Hypothalamus (tissue), 51 donors: ENCODE measurements at regions not wholly inside any gene's neighbourhood (a gene's known extent, or its start where the extent isn't known, plus 50 kb on each side); places are given as distances from the start of the nearest gene placed in this dataset.
A peak's percentile ranks its signal among the peaks of the same experiment; 100 is the strongest.
"Not testable (repeated sequence)": the region's sequence is repeated elsewhere in the genome, so short reads cannot be mapped to it uniquely, and the experiment has no call there.

Experiments used
- DNase-seq, 51 donors: peaks; one replicate each; lab custom pipeline; 2025; lab: John Stamatoyannopoulos, UW

DNA sequence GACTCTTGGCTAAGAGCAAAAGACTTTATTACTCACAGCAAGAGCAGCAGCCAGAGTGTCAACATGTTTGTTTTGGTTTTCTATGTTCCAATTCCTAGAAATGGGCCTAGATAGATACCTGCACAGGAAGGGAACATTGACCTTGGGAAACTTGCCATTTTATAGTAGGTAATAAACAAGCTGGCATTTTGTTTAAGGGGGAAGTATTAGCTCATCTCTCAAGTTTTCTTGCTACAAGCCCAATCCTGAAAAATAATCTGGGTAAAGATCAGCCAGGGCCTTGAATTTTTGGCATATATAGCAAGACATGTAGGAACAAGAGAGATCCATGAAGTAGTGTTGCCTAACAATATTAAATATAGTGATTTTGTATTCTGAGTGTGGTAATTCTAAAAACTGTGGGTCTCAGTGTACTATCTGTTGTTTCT lies 51.4 kb upstream of the RGL1 start:
- DNase-seq = no peak

DNA sequence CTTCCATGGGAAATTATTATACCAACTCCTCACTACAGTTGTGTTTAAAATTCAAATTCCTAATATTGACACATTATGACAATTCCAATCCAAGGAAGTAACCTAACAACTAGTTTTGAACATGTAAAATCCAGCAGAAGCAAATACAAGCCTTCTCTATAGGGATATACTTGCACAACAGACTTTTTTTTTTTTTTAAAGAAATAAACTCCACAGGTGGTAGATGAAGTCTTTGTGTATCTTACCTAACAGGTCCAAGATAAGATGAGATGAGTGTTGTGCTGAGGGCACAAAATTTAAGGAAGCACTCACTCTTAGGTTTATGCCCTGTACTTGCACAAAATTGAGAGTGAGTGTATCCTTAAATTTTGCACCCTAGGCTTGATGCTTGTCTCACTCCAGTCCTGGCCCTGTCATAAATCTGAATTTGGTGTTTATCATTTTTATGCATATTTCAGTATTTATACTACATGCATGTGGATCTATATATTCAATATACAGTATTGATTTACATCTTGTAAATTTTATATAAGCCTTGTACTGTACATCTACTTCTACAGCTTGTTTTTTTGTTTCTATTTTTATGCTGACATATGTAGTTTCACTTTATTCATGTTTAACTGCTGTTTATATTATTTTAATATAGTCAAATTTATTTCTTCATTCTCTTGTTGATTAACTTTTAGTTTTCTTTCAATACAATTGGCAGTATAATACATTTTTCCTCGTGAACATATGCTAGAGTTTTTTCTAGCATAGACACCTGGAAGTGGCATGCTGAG lies 60.6 kb upstream of the RGL1 start:
- DNase-seq = no peak

DNA sequence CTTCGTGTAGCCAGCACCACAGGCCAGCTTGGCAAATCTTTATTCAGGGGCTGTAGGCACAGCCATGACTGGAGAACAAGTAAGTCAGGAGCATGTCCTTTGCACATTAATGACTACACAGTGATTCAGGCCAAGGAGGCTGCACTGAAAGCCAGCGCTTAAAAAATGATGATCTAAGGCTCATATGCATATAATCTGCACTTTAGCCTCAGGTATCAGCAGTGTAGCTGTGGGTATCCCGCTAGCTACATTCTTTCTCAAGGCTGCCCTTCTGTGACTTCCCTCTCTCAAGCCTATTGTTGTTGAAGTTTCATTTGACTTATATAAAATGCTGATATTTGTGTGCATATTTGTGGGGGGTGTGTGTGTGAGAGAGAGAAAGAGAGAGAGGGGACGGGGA lies 62.6 kb upstream of the RGL1 start:
- DNase-seq = no peak

DNA sequence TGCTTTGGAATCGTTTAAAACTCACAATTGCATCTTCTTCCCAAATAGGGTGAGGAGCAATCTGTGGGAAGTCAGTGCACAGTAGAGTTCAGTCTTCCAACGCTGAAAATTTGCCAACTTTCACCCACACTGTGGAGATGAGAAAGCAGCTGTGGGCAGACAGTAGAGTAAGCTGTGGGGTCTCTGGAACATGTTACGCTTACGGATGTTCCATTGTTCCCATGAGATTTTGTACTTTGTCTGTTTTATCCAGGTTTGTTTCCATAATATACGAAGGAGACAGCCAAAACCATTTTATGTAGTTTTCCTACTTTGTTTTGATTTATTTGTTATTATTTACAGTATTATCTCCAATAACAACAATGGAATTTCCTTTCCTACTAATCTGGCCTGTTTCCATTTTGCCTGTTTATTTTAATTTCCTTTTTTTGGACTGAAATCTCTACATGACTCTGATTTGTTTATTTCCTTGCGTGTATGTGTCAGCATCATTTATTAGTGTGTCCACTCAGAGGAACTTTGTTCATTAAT lies 65.1 kb upstream of the RGL1 start:
- DNase-seq = no peak

DNA sequence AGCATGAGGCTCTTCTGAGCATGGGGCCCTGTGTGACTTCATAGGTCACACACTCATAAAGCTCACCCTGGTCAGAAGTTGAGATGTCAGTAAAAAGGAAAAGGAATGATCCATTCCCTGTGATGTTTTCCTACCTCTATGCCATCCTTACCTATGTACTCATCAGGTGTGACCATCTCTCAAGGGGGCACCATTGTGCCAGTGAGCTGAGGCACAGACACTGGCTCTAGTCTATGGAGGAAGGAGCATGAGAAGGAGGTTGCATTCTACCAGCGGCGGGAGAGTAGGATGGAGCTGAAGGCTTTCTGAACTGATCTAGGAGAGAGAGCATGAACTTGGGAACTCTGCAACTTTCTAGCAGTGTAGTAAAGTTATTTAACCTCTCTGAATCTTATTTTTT lies 65.8 kb upstream of the RGL1 start:
- DNase-seq = no peak

DNA sequence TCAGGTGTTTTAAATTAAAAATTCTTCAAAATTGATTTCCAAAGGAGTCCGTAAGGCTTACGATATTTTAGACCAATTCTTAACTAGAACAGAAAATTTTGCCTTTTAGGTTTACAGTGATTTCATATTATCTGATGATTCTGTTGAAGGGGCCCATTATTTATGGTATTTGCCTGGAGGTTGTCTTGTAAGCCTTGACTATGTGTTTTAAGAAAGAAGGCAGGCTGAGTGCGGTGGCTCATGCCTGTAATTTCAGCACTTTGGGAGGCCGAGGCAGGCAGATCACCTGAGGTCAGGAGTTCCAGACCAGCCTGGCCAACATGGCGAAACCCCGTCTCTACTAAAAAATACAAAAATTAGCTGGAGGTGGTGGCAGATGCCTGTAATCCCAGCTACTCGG lies 67.0 kb upstream of the RGL1 start:
- not testable (repeated sequence) for DNase-seq

DNA sequence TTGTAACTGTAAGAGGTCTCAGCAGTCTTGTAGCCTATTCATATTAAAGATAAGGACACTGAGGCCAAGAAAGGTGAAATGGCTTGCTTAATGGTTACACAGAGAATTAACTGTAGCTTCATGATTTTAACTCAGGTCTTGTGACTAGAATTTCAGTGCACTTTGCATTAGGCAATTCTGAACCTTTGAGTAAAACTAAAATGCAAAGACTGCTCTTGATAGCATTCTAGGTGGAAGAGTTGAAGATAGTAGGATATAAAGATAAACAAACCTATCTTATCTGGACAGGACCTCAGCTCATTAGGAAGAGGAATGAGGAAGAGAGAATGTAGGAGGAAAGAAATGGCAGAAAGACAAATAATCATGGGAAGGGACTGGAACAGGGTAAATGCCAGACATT lies 68.6 kb upstream of the RGL1 start:
- DNase-seq = no peak

DNA sequence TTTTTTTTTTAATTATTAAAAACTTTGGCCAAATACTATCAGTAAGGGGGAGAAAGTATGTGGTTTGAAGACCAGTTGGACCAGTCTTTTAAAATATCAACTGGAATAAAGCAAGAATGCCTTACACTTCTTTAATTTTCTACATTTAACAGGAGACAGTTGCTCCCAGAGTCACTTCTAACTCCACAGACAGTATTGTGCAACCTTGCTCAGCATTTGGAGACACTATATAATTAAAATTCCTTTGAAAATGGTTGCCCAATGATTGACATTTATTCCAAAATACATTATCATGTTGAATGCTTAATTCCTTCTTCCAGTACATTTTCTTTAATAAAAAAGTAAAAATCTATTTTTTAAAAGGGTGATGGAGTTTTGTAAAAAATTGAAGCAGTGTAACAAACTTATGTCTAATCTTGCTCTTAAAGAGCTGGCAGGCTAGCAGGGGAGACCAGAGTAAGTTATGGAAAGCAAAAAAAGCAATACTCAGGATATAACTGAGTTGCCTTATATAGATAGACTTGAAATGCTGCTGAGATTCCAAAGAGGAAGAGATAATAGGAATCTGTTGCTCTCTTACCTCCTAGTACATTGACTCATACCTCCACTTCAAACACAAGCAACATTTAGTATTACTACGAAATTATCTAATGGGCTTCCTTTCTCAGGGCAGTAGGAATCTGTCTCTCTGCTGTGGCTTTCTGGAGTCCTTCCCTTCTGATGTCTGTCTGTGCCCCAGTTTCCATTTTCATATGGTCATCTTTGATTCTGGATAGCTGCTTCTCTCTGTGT lies 69.7 kb upstream of the RGL1 start:
- no peak for DNase-seq

DNA sequence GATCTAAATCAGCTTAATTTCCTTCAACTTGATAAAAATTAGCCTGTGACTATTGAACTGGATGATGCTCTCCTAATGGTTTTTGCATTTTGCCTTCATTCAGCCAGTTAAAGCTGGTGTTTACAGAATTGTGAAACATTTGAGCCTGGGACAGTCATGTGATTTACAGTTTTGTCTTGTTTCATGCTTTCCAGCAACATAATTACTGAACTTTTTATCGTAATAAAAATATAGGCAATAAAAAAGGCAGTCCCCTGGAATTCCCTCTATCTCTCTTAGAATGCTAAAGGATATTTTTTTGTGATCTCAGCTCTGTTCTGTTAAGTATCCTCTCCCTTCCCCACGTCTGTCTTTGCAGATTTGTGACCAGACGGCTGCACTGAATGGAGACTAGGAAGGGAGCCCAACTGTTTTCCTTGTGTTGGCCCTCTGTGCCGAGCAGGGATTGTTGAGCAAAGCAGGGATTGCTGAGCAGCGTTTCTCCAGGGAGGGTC lies 70.3 kb upstream of the RGL1 start:
- peak in 26 of 51 donors; percentile 2 to 60 (median 22) for DNase-seq

DNA sequence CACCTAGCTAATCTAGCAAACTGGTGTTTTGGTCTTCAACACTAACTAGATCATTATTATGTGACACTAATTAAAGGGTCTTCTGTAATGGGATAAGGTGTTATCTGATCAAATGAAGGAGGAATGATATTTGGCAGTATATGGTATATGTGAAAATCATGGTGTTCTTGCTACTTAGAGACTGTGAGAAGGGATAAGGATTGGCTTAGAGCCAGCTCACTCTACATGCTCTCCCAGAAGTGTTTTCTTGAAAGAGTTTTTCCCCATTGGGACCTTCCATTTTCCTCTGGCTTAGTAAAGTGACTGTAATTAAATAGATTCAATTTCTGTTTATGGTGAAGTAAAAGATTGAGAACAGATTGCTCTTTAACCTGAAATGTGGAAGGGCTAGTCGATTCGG lies 71.2 kb upstream of the RGL1 start:
- DNase-seq = no peak

DNA sequence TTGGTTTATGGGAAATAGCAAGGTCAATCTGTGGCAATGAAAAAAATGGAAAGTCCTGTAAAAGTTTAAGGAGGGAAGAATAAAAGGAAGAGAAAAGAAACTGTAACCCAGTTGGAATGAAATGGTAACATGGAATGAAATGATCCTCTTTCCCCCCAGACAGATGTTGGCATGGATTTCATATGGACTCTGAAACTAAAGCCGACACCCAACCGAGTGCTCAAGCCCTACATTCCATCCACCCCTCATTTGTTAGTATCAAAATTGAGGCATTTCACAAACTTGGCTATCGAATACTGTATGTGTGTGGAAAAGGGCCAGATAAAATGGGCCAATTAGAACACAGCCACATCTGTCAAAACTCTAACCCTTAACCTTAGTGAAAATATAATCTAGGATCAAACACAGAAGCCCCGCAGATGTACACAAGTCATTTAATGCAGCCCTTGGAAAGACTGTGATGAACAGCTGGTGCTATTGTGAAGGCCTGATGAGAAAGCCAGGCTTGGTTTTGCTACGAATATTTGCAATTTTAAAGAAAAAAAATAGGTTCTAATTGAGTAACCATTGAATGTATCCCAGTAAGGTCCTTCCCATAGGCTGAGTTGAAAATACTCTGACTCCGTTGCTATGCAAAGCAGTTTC lies 72.6 kb upstream of the RGL1 start:
- no peak for DNase-seq

DNA sequence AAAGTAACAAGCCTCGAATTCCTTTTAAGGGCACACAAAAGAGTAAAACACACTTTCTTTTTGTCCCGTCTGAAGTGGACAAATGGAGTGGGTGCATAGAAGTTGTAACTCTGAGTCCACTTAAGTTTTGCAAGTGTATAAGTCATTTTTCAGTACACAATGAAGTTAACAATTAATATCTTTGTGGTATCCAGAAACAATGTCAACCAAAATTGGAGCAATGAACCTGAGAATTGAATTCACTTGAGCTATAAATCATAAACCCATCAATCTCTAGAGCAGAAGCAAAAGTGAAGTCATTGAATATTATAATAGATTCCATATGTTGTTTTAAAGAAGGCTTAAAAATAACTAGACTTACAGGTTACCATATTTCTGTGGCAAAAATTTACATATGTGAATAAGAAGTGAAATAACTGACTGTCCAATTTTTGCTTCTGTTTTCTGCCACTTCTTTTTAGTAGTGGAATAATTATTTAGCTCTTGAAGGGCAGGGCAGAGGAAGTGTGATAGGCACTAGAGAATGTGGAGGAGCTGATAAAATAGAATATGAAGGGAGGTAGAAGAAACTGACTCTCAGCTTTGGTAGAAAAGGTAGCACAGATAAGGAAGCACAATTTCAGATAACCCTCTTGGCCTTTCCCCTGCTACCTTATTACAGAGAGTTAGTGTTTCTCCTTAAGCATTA lies 73.9 kb upstream of the RGL1 start:
- no peak for DNase-seq

DNA sequence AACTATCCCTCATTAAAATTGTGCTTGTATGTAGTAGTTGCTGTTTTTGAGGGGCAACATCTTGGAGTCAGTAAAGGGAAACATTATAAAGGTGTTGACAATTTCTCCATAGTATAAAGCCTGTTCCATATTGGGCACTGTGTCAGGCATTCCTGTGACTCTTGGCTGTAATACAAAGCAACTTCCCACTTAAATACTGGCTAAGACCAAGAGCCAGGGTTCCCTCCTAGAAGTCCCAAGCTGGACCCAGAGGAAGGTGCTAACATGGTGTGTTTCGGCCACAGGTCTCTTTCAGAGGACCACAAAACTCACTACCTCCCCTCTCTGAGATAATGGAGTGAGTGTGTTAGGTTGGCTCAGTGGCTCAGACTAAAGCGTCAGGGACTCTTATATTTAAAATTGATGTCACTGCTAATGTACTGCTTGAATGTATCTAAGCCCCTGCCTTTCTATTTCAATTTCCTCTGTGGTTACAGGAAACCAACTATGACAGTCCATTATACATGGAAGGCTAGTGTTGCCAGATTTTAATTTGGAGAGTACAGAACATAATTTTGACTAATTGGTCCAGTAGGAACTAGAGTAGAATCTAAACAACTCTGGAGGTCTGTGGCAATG lies 74.7 kb upstream of the RGL1 start:
- no peak for DNase-seq

DNA sequence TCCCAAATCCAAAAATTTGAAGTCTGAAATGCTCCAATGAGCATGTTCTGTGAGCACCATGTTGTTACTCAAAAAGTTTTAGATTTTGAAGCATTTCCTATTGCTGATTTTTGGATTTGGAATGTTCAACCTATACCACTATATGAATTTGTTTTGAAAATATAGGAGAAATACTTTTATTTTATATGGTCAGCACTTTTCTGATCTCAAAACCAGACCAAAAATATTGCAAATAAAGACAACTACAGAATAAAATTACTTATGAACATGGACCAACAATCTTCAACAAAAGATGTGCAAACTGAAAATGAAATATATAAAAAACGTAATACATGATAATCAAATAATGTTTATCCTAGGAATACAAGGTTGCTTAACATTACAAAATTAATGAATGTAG lies 73.7 kb upstream of the APOBEC4 start:
- no peak for DNase-seq

DNA sequence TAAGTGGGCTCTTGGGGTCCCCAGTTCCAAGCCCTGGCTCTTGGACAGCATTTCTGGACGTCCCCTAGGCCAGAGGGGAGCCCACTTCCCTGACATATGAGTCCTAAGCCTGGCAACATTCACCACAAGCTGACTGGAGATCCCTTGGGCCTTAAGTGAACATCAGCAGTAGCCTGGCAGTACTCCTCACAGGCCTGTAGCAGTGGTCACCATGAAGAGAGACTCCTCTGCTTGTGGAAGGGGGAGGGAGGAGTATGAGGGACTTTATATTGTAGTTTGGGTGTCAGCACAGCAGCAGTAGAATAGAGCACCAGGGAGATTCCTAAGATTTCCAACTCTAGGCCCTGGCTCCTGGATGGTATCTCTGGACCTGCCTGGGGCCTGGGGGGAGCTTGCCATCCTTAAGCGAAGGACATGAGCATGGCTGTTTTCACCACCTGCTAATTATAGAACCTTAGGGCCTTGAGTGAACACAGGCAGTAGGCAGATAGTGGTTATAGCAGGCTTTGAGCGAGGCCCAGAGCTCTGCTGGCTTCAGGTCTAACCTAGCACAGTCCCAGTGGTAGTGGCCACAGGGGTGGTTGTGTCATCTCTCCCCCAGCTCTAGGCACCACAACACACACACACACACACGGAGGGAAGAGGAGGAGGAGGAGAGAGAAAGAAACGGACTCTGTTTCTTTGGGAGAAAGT lies 71.4 kb upstream of the APOBEC4 start:
- DNase-seq = no peak

DNA sequence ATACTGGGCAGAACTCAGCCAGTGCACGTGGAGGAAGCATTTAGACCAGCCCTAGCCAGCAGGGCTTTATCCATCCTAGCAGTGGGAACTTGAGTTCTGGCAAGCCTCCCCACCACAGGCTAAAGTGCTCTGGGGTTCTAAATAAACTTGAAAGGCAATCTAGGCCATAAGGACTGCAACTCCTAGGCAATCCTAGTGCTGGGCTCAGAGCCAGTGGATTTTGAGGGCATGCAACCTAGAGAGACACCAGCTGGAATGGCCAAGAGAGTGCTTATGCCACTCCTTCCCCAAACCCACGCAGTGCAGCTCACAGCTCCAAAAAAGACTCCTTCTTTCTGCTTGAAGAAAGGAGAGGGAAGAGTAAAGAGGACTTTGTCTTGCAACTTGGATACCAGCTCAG lies 70.5 kb upstream of the APOBEC4 start:
- no peak for DNase-seq

DNA sequence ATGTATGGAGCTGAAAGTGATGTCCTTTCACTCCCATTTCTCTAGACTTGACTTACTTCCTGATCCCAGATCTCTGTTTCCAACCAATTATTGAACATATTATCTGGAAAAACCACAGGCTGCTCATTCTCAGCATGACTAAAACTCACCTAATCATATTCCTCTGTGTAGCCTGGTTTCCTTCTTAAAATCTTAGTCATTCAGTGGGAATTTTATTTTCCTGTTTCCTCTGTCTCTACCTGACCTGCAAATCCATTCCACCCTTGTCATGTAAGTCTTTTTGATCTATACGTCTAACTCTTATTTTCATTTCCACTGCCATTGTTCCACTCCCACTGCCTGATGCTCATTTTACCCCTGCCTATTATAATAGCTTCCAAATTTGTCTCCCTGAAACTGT lies 67.9 kb upstream of the APOBEC4 start:
- no peak for DNase-seq

DNA sequence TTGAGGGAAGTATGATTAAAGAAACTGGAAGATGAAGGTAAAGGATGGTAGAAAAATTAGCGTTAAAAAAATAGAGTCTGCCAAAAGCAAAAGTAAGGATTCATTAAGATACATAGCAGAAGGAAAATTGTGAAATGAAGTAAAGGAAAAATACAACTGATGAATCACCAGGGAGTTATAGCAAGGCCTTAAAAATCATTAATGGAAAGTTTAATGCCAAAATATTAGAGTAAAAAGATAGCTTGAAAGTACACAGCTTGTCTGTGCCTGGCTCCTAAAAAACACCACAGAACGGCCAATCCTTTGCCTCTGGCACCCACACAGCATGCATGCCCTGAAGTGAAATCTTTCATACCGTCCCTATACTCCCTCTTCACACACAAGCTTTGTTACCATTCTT lies 66.9 kb upstream of the APOBEC4 start:
- DNase-seq = no peak

DNA sequence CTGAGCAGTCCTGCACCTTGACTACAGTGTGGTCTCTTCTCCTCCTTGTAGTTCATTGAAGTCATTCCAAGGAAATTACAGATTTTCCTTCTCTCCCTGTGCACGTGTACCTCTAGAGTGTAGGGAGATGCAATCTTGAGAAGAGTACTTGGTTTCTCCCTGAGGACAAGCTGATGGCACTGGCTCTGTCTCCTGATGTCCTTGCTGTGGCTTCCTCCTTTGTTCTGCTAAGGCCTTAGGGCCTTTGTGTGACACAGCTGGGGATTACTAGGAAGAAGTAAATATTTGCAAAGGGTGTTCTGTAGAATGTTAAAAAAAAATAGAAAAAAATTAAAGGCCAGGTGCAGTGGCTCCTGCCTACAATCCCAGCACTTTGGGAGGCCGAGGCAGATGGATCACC lies 66.2 kb upstream of the APOBEC4 start:
- DNase-seq = no peak

DNA sequence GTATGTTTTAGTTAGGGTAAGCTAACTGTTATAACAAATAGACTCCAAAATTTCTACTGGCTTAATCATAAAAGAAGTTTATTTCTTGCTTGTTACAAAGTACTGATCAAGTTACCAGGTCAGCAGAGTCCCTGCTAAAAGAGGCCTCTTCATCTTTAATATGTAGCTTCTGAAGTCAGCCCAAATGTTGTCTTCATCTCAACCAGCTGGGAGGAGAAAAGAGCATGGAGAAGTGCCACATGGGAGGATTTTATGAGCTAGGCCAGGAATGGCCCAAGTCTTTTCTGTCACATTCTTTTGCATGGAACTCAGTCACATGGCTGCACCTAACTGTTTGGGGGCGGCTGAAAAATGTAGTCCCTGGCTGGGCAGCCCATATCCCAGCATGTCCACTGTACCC lies 63.2 kb upstream of the APOBEC4 start:
- DNase-seq = no peak
